Transverse colon (tissue), 4 donors: ENCODE measurements at regions not wholly inside any gene's neighbourhood (a gene's known extent, or its start where the extent isn't known, plus 50 kb on each side); places are given as distances from the start of the nearest gene placed in this dataset.

Experiments used
- DNase-seq: peaks from one replicate; pipeline ENCODE4 v3.0.0-alpha.2; 2019
- H3K27ac ChIP-seq, 4 donors: fragments of 200-600 bp; sonication (generic); 2 replicates each; pipeline ENCODE4 v1.5.1; 2016 to 2018; ENCODE audit warnings: inconsistent platforms in 4 of 4
- H3K27me3 ChIP-seq: fragments of 200-600 bp; sonication (generic); 2 replicates; pipeline ENCODE4 v1.5.1; 2017; ENCODE audit warnings: inconsistent platforms
- H3K36me3 ChIP-seq, 4 donors: fragments of 200-600 bp; sonication (generic); 2 replicates each; pipeline ENCODE4 v1.5.1; 2017 to 2019; ENCODE audit warnings: inconsistent platforms in 4 of 4
- H3K4me1 ChIP-seq, 4 donors: fragments of 200-600 bp; sonication (generic); 2 replicates each; pipeline ENCODE4 v1.5.1; 2017 to 2020; ENCODE audit warnings: inconsistent platforms in 4 of 4
- H3K4me3 ChIP-seq, 4 donors: fragments of 200-600 bp; sonication (generic); 1 replicate in 1 of 4; 2 replicates in 3 of 4; pipeline versions ENCODE4 v1.5.1 to v1.6.1; 2017 to 2019; ENCODE audit warnings: inconsistent platforms in 4 of 4
- H3K9me3 ChIP-seq, 2 donors: fragments of 200-600 bp; sonication (generic); 2 replicates each; pipeline ENCODE4 v1.5.1; 2017 to 2019; ENCODE audit warnings: inconsistent platforms in 2 of 2
- EP300 ChIP-seq: sonication (generic); formaldehyde crosslinking; IDR thresholded peaks from one replicate; pipeline ENCODE4 v1.6.1; 2017; ENCODE audit warnings: antibody characterized with exemption, low read depth
- POLR2A ChIP-seq: fragments of 450-650 bp; IDR thresholded peaks from one replicate; pipeline ENCODE4 v1.6.1; 2016; ENCODE audit warnings: antibody characterized with exemption, mild to moderate bottlenecking, moderate library complexity
- POLR2AphosphoS5 ChIP-seq, 3 donors: sonication (generic); formaldehyde crosslinking; IDR thresholded peaks; one replicate each; pipeline ENCODE4 v1.6.1; 2016; ENCODE audit warnings: antibody characterized with exemption in 3 of 3
- WGBS, 2 donors: methylation state at CpG; one replicate each; pipeline ENCODE4 v1.1.5; 2018; ENCODE audit warnings: low coverage in 1 of 2; 5-methylcytosine and 5-hydroxymethylcytosine counted together
- in situ Hi-C, 4 donors: fragments of 200-750 bp; cut with MboI; loops; one replicate each; pipeline versions ENCODE4 v1.15.0 to v1.15.1; 2017; ENCODE audit warnings: low sequenced_read_pairs in 3 of 4, low pct_ligation_motif_present in 1 of 4, low pct_unique_long_range_greater_than_20kb in 1 of 4
- intact Hi-C: fragments of 100-400 bp; cut with DNase I; formaldehyde crosslinking; loops from one replicate; pipeline ENCODE4 v1.15.1; 2023; ENCODE audit warnings: low total_unique reads
- TF ChIP-seq, protein P1 (sequence below), 5 experiments: fragments of 200-600 bp in 3 of 5; fragments of 450-650 bp in 2 of 5; sonication (generic) in 3 of 5; IDR thresholded peaks; 1 replicate in 2 of 5; 2 replicates in 3 of 5; pipeline ENCODE4 v1.5.1; 2016 to 2017; ENCODE audit warnings: antibody characterized with exemption in 5 of 5, inconsistent platforms in 3 of 5, mild to moderate bottlenecking in 2 of 5, moderate library complexity in 1 of 5

DNA sequence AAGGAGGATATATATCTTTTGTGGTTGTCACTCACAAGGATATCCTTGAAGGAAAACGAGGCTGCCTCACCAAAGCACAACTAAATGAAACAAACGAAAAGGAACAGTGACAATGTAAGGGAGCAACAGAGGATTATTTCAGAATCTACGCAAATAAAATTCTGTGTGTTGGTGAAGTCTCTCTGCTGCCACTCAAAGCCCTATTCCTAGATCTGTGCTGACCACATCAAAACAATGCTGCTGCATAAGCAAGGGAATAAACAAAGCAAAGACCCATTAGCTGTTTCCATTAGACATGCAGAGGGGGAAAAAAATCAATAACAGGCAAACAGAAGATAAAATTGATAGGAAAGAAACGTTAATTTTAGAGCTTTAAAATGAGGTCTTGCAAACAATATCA, 204.4 kb downstream of the MZT1 start:
- Histone ChIP-seq H3K9me3 (no peaks in the 10 kb centered on the region), H3K27ac (no peak overlapping the region), H3K27me3 (no peaks in the 10 kb centered on the region), H3K4me3 (no peak overlapping the region), H3K36me3 (no peaks in the 10 kb centered on the region), H3K4me1 (peaks cover 0 to 4% (median 0%) of the 10 kb centered on the region in 4 donors)
- no peak for DNase-seq
- WGBS, 2 donors: 67 to 82% methylated on average over 4 of the region's 4 CpGs
- in situ Hi-C loops (no loop called here), intact Hi-C loops (no loop called here)
- TF ChIP-seq POLR2A: no peak
- TF ChIP-seq, protein P1, sequence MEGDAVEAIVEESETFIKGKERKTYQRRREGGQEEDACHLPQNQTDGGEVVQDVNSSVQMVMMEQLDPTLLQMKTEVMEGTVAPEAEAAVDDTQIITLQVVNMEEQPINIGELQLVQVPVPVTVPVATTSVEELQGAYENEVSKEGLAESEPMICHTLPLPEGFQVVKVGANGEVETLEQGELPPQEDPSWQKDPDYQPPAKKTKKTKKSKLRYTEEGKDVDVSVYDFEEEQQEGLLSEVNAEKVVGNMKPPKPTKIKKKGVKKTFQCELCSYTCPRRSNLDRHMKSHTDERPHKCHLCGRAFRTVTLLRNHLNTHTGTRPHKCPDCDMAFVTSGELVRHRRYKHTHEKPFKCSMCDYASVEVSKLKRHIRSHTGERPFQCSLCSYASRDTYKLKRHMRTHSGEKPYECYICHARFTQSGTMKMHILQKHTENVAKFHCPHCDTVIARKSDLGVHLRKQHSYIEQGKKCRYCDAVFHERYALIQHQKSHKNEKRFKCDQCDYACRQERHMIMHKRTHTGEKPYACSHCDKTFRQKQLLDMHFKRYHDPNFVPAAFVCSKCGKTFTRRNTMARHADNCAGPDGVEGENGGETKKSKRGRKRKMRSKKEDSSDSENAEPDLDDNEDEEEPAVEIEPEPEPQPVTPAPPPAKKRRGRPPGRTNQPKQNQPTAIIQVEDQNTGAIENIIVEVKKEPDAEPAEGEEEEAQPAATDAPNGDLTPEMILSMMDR (IDR thresholded peaks at IDR 0.05): no peak
- no peak for TF ChIP-seq POLR2AphosphoS5 (IDR thresholded peaks at IDR 0.05)
- no peak for TF ChIP-seq EP300

DNA sequence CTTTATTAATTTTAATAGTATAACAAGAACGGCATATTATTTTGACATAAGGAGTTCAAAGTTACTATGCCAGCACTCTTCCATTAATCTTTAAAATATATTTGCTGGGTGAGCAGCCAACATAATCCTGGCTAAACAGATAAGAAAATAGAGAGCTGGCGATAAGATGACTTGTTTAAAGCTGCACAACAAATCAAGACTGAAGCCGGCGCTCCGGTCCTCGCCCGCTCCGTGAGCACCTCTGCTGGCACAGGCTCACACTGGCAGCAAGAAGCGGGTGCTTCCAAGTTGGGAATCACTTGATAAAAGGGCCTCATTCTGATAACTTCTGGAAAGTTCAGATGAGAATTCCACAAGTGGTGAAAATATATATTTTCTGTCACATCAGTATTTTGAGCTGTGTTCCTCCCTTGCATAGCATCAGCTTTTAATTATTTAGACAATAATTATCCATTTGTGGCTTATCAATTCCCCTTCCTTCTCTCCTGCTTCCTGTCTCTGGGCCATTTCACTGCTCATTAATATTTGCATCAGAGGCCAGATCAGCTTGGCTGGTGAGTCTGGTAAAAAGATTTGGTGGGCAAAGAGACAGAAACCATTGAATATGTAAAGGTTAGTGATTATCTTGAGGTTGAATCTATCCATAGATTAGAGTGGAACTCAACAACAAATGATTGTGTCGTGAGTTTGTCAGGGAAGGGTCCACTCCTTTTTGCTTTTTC, 205.3 kb downstream of the MZT1 start:
- no peak for TF ChIP-seq POLR2A
- TF ChIP-seq, protein P1 (IDR thresholded peaks at IDR 0.05): no peak
- TF ChIP-seq EP300: no peak
- no peak for TF ChIP-seq POLR2AphosphoS5 (IDR thresholded peaks at IDR 0.05)
- Histone ChIP-seq H3K27ac (no peak overlapping the region), H3K36me3 (no peaks in the 10 kb centered on the region), H3K4me3 (no peak overlapping the region), H3K9me3 (no peaks in the 10 kb centered on the region), H3K4me1 (peaks cover 0 to 4% (median 0%) of the 10 kb centered on the region in 4 donors), H3K27me3 (no peaks in the 10 kb centered on the region)
- in situ Hi-C loops (no loop called here), intact Hi-C loops (no loop called here)
- no peak for DNase-seq
- WGBS, 2 donors: 64 to 72% methylated on average over 9 to 10 of the region's 10 CpGs

DNA sequence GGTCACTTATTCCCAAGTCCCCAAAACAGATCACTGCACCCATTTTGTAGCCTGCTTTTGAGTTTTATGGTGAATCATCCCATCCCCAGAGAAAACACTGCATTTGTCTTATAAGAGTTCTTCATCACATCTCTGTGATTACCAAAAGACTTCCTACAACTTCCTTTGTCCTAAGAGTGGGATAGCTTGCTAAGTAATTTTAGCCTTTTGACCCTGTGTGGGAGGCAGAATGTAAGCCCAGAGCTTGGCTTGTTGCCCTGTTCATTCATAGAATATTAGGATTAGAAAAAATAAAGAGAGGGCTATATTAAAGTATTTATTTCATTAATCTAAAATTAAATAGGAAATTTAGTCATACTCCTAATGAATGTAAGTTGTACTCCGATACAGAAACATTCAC, 213.3 kb downstream of the MZT1 start:
- H3K9me3 ChIP-seq: no peaks in the 10 kb centered on the region
- H3K27me3 ChIP-seq: no peaks in the 10 kb centered on the region
- no peak overlapping the region for H3K27ac ChIP-seq
- DNase-seq: no peak
- no peak overlapping the region for H3K4me3 ChIP-seq
- 0% methylated on average over 1 of the region's 1 CpG for WGBS, 2 donors
- peaks cover 0 to 4% (median 0%) of the 10 kb centered on the region in 4 donors for H3K4me1 ChIP-seq
- in situ Hi-C loops: no loop called here
- H3K36me3 ChIP-seq: no peaks in the 10 kb centered on the region
- TF ChIP-seq POLR2A (no peak), POLR2AphosphoS5 (IDR thresholded peaks at IDR 0.05) (no peak), EP300 (no peak)
- TF ChIP-seq, protein P1 (IDR thresholded peaks at IDR 0.05): no peak
- intact Hi-C loops: no loop called here

DNA sequence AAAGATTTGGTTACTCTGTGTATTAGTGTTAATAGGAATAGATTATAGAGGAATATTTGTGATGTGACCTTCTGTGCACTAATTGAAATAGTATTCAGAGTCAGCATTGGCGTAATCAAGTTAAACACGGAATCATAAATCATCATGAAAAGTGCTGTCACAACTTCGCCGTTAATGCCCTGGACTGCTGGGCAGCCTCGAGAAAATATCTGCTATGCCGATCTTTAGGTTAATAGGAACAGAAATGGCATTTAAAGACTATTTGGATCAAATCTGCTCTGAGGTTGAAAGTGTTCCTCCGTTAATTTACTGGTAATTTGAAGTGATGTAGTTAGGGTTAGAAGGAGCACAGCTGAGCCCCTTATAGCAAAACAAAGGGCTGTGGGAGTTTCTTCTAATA, 219.0 kb downstream of the MZT1 start:
- no peaks in the 10 kb centered on the region for H3K27me3 ChIP-seq
- no peak for TF ChIP-seq EP300
- TF ChIP-seq, protein P1 (IDR thresholded peaks at IDR 0.05): no peak
- TF ChIP-seq POLR2A: no peak
- TF ChIP-seq POLR2AphosphoS5 (IDR thresholded peaks at IDR 0.05): no peak
- H3K27ac ChIP-seq: no peak overlapping the region
- intact Hi-C loops: no loop called here
- H3K36me3 ChIP-seq: no peaks in the 10 kb centered on the region
- DNase-seq: no peak
- no peaks in the 10 kb centered on the region for H3K4me1 ChIP-seq
- 79 to 86% methylated on average over 6 to 7 of the region's 7 CpGs for WGBS, 2 donors
- H3K9me3 ChIP-seq: no peaks in the 10 kb centered on the region
- in situ Hi-C loops: no loop called here
- H3K4me3 ChIP-seq: no peak overlapping the region
